RWPE2 (cell line): ENCODE measurements at regions not wholly inside any gene's neighbourhood (a gene's known extent, or its start where the extent isn't known, plus 50 kb on each side); places are given as distances from the start of the nearest gene placed in this dataset.

Source experiments
- ATAC-seq: fragments of 200-7000 bp; cut with Tn5 transposase; 3 replicates; pipeline ENCODE4 v1.9.1; 2021; ENCODE audit warnings: low read depth
- DNase-seq: peaks from one replicate; pipeline ENCODE4 v3.0.0-alpha.2; 2020; ENCODE audit warnings: low spot score
- H3K27ac ChIP-seq: fragments of 450-650 bp; 2 replicates; pipeline ENCODE4 v1.5.1; 2017; ENCODE audit warnings: mild to moderate bottlenecking; ENCODE audit not compliant: poor library complexity, severe bottlenecking
- H3K27me3 ChIP-seq: fragments of 250-450 bp; sonication (Bioruptor Pico); 2 replicates; pipeline ENCODE4 v1.5.1; 2021; ENCODE audit warnings: mild to moderate bottlenecking, moderate library complexity; ENCODE audit not compliant: insufficient read depth, poor library complexity, severe bottlenecking
- H3K36me3 ChIP-seq: fragments of 250-450 bp; sonication (Bioruptor Pico); 2 replicates; pipeline ENCODE4 v1.5.1; 2020; ENCODE audit warnings: low read depth, mild to moderate bottlenecking, moderate library complexity
- H3K4me1 ChIP-seq: fragments of 250-450 bp; sonication (Bioruptor Pico); 2 replicates; pipeline ENCODE4 v1.5.1; 2021; ENCODE audit warnings: mild to moderate bottlenecking, moderate library complexity; ENCODE audit not compliant: insufficient read depth, poor library complexity, severe bottlenecking
- H3K4me3 ChIP-seq: fragments of 250-450 bp; sonication (Bioruptor Pico); 2 replicates; pipeline ENCODE4 v1.5.1; 2021; ENCODE audit warnings: mild to moderate bottlenecking, moderate library complexity; ENCODE audit not compliant: severe bottlenecking
- H3K9me3 ChIP-seq: fragments of 250-450 bp; sonication (Bioruptor Pico); 2 replicates; pipeline ENCODE4 v1.5.1; 2021; ENCODE audit warnings: mild to moderate bottlenecking, moderate library complexity; ENCODE audit not compliant: severe bottlenecking
- TF ChIP-seq, protein P1 (sequence below): fragments of 450-650 bp; IDR thresholded peaks from one replicate; pipeline ENCODE4 v1.5.1; 2017; ENCODE audit warnings: mild to moderate bottlenecking, moderate library complexity; ENCODE audit not compliant: poor library complexity, severe bottlenecking

DNA sequence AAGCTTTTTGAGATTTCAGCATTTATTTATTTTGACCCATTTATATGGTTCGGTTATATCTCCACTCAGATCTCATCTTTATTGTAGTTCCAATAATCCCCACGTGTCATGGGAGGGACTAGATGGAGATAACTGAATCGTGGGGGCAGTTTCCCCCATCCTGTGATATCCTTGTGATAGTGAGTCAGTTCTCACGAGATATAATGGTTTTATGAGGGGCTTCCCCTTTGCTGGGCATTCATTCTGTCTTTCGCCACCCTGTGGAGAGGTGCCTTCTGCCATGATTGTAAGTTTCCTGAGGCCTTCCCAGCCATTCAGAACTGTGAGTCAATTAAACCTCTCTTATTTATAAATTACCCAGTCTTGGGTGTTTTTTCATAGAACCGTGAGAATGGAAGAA, 96.5 kb upstream of the PCSK1 start:
- Histone ChIP-seq H3K9me3 (no peaks in the 10 kb centered on the region), H3K4me1 (peaks cover 17% of the 10 kb centered on the region), H3K27me3 (no peaks in the 10 kb centered on the region), H3K27ac (peak overlapping the region; percentile 32), H3K36me3 (no peaks in the 10 kb centered on the region), H3K4me3 (no peak overlapping the region)
- ATAC-seq = no peak
- DNase-seq = no peak
- TF ChIP-seq, protein P1, sequence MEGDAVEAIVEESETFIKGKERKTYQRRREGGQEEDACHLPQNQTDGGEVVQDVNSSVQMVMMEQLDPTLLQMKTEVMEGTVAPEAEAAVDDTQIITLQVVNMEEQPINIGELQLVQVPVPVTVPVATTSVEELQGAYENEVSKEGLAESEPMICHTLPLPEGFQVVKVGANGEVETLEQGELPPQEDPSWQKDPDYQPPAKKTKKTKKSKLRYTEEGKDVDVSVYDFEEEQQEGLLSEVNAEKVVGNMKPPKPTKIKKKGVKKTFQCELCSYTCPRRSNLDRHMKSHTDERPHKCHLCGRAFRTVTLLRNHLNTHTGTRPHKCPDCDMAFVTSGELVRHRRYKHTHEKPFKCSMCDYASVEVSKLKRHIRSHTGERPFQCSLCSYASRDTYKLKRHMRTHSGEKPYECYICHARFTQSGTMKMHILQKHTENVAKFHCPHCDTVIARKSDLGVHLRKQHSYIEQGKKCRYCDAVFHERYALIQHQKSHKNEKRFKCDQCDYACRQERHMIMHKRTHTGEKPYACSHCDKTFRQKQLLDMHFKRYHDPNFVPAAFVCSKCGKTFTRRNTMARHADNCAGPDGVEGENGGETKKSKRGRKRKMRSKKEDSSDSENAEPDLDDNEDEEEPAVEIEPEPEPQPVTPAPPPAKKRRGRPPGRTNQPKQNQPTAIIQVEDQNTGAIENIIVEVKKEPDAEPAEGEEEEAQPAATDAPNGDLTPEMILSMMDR = no peak

DNA sequence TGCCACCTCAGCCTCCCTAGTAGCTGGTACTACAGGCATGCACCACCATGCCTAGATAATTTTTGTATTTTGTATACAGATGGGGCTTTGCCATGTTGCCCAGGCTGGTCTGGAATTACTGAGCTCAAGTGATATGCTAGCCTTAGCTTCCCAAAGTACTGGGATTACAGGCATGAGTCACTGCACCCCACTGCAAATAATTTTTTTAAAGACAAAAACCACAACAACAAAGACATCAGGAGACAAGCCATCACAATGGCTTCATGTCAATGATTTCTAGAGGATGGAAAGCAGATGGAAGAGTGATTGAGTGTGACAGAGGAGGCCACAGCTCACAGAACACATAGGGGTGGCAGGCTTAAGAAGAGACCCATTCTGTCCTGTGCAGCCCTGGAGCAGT, 97.9 kb upstream of the PCSK1 start:
- no peak overlapping the region for H3K27ac ChIP-seq
- DNase-seq = no peak
- TF ChIP-seq, protein P1 = no peak
- H3K4me1 ChIP-seq = peaks cover 17% of the 10 kb centered on the region
- no peaks in the 10 kb centered on the region for H3K9me3 ChIP-seq
- no peaks in the 10 kb centered on the region for H3K36me3 ChIP-seq
- no peak; the same call in 2 of the 3 replicates for ATAC-seq
- no peaks in the 10 kb centered on the region for H3K27me3 ChIP-seq
- no peak overlapping the region for H3K4me3 ChIP-seq

DNA sequence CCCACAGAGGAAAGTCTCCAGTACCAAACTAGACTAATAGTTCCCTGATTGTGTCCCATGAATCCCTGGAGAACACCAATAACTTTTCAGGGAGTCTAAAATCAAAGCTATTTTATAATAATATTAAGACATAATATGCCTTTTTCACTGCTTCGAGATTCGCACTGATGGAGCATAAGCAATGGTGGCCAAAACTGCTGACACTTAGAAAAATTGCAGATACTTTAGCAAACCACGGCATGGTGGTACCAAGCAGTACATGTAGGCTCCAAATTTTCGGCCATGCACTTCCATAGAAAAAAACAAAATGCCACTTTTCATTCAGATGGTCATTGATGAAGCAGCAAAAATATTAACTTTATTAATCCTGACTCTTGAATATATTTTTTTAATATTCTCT, 100.3 kb upstream of the PCSK1 start:
- Histone ChIP-seq H3K27ac (no peak overlapping the region), H3K9me3 (no peaks in the 10 kb centered on the region), H3K4me1 (peaks cover 26% of the 10 kb centered on the region), H3K27me3 (no peaks in the 10 kb centered on the region), H3K4me3 (no peak overlapping the region), H3K36me3 (no peaks in the 10 kb centered on the region)
- no peak for ATAC-seq
- DNase-seq = no peak
- TF ChIP-seq, protein P1 = no peak

DNA sequence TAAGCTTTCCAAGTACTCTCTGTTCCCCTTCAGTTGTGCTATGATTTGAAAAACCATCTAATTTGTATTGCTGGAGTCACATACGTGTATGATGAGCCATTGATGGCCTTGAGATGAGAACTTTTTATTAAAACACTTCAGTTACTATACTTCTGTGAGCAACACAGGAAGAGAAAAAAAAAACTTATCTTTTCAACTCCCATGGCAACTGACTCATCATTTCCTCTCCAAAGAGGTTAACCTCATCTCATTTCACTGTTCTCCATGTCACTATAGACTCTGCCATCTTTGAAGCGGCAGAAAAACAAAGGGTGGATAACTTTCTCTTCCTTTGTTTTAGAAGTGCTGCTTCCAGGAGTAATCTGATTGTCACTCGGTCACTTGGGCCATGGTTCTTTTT, 104.3 kb upstream of the PCSK1 start:
- H3K27ac ChIP-seq = peak overlapping the region; percentile 42

DNA sequence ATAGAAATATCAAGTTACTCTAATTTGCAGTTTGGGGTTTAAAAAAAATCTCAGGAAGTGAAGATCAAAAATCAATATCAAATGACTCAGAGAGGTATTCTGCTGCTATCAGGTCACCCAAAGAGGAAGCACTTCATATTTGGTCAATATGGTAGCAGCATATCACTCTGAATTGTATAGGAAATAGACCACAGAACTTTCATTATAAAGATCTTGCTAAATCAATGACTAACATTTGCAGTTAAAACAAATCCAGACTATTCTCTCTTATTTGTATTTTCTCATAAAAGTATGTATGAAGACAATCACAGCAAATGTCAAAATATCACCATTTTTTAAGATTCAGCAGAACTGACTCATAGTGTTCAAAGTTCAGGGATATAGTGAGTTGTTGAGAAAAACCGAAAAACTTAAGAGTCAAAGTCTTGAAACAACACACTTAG, 105.8 kb upstream of the PCSK1 start:
- ATAC-seq = peak; percentile 65
- peak overlapping the region; percentile 20 for H3K27ac ChIP-seq
- TF ChIP-seq, protein P1 = no peak

More for the DNA sequence above, 104.3 kb upstream of the PCSK1 start:
- no peak overlapping the region for H3K4me3 ChIP-seq
- H3K9me3 ChIP-seq = no peaks in the 10 kb centered on the region
- peaks cover 22% of the 10 kb centered on the region for H3K4me1 ChIP-seq
- TF ChIP-seq, protein P1 = no peak
- no peaks in the 10 kb centered on the region for H3K36me3 ChIP-seq
- H3K27me3 ChIP-seq = no peaks in the 10 kb centered on the region
- ATAC-seq (peak; percentile 86), DNase-seq (no peak)

More for the DNA sequence above, 105.8 kb upstream of the PCSK1 start:
- no peaks in the 10 kb centered on the region for H3K36me3 ChIP-seq
- DNase-seq = no peak
- H3K9me3 ChIP-seq = no peaks in the 10 kb centered on the region
- no peak overlapping the region for H3K4me3 ChIP-seq
- H3K4me1 ChIP-seq = peaks cover 22% of the 10 kb centered on the region
- H3K27me3 ChIP-seq = no peaks in the 10 kb centered on the region
